ENCODE measurements at regions not wholly inside any gene's neighbourhood (a gene's known extent, or its start where the extent isn't known, plus 50 kb on each side); places are given as distances from the start of the nearest gene placed in this dataset.

DNA sequence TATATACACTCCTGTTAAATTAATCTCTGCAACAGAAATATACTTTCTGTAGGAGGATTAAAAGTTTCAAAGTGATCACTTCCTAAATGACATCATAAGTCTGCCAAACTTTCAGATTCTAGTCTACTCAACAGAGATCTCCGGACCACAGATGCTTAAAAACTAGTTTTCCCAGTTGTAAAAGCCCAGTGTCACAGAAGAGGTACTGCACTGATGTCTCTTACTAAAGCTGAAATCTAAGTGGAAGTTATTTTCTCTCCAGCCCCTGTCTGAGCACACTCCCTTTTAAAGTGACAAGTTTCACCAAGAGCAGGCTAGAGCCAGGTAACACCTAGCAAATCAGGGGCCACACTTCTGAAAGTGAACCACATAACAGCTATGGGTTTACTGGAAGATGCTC, 71.6 kb upstream of the DST start:
- TF ChIP-seq, protein P1, sequence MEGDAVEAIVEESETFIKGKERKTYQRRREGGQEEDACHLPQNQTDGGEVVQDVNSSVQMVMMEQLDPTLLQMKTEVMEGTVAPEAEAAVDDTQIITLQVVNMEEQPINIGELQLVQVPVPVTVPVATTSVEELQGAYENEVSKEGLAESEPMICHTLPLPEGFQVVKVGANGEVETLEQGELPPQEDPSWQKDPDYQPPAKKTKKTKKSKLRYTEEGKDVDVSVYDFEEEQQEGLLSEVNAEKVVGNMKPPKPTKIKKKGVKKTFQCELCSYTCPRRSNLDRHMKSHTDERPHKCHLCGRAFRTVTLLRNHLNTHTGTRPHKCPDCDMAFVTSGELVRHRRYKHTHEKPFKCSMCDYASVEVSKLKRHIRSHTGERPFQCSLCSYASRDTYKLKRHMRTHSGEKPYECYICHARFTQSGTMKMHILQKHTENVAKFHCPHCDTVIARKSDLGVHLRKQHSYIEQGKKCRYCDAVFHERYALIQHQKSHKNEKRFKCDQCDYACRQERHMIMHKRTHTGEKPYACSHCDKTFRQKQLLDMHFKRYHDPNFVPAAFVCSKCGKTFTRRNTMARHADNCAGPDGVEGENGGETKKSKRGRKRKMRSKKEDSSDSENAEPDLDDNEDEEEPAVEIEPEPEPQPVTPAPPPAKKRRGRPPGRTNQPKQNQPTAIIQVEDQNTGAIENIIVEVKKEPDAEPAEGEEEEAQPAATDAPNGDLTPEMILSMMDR (IDR thresholded peaks at IDR 0.05) = no peak
- TF ChIP-seq POLR2A (IDR thresholded peaks at IDR 0.05) = no peak

All from thyroid gland (tissue), 4 donors.